Duodenal mucosa (tissue), 2 donors: ENCODE measurements at regions not wholly inside any gene's neighbourhood (a gene's known extent, or its start where the extent isn't known, plus 50 kb on each side); places are given as distances from the start of the nearest gene placed in this dataset.

Experiments used
- H3K27ac ChIP-seq: one replicate; pipeline ENCODE4 v1.7.0; 2013; ENCODE audit warnings: low read depth, low read length
- H3K27me3 ChIP-seq, 2 donors: one replicate each; pipeline ENCODE4 v1.7.0; 2013; ENCODE audit warnings: low read length in 2 of 2, control low read depth in 1 of 2; ENCODE audit not compliant: insufficient read depth in 2 of 2, control insufficient read depth in 1 of 2
- H3K36me3 ChIP-seq, 2 donors: one replicate each; pipeline ENCODE4 v1.7.0; 2013; ENCODE audit warnings: low read length in 2 of 2, control low read depth in 1 of 2; ENCODE audit not compliant: insufficient read depth in 2 of 2, control insufficient read depth in 1 of 2
- H3K4me1 ChIP-seq, 2 donors: one replicate each; pipeline ENCODE4 v1.7.0; 2013; ENCODE audit warnings: low read length in 2 of 2, control low read depth in 1 of 2; ENCODE audit not compliant: insufficient read depth in 2 of 2, control insufficient read depth in 1 of 2
- H3K4me3 ChIP-seq, 2 donors: one replicate each; pipeline ENCODE4 v1.7.0; 2013; ENCODE audit warnings: low read length in 2 of 2, low read depth in 1 of 2
- H3K9ac ChIP-seq, 2 donors: one replicate each; pipeline ENCODE4 v1.7.0; 2013; ENCODE audit warnings: low read length in 2 of 2, low read depth in 1 of 2
- H3K9me3 ChIP-seq, 2 donors: one replicate each; pipeline ENCODE4 v1.7.0; 2013; ENCODE audit warnings: low read length in 2 of 2, control low read depth in 1 of 2; ENCODE audit not compliant: control insufficient read depth in 1 of 2

GRCh38 chr6:98463038-98464000 is 371.1 kb upstream of the POU3F2 start:
- no peaks in the 10 kb centered on the region for H3K9me3 ChIP-seq
- H3K4me1 ChIP-seq: no peaks in the 10 kb centered on the region
- no peaks in the 10 kb centered on the region for H3K36me3 ChIP-seq
- H3K27me3 ChIP-seq: no peaks in the 10 kb centered on the region
- no peak overlapping the region for H3K4me3 ChIP-seq
- no peak overlapping the region for H3K9ac ChIP-seq
- no peak overlapping the region for H3K27ac ChIP-seq

GRCh38 chr6:98467091-98467490 is 367.3 kb upstream of the POU3F2 start:
- Histone ChIP-seq H3K27me3 (no peaks in the 10 kb centered on the region), H3K36me3 (no peaks in the 10 kb centered on the region), H3K4me3 (no peak overlapping the region), H3K4me1 (no peaks in the 10 kb centered on the region), H3K9ac (no peak overlapping the region), H3K27ac (no peak overlapping the region), H3K9me3 (peaks cover 0 to 2% of the 10 kb centered on the region in 2 donors)

- Histone ChIP-seq H3K4me1 (no peaks in the 10 kb centered on the region), H3K27ac (no peak overlapping the region), H3K36me3 (no peaks in the 10 kb centered on the region), H3K9ac (no peak overlapping the region), H3K9me3 (peaks cover 0 to 2% of the 10 kb centered on the region in 2 donors), H3K27me3 (no peaks in the 10 kb centered on the region), H3K4me3 (no peak overlapping the region)
Observed at GRCh38 chr6:98467902-98468301, 366.5 kb upstream of the POU3F2 start.

GRCh38 chr6:98469141-98469540 is 365.2 kb upstream of the POU3F2 start:
- no peaks in the 10 kb centered on the region for H3K36me3 ChIP-seq
- no peaks in the 10 kb centered on the region for H3K27me3 ChIP-seq
- no peak overlapping the region for H3K4me3 ChIP-seq
- H3K4me1 ChIP-seq: no peaks in the 10 kb centered on the region
- H3K27ac ChIP-seq: no peak overlapping the region
- peaks cover 0 to 2% of the 10 kb centered on the region in 2 donors for H3K9me3 ChIP-seq
- H3K9ac ChIP-seq: no peak overlapping the region

- H3K27ac ChIP-seq: no peak overlapping the region
- no peak overlapping the region for H3K4me3 ChIP-seq
Observed at GRCh38 chr6:98470821-98471220, 363.6 kb upstream of the POU3F2 start.

GRCh38 chr6:98471444-98471843 is 362.9 kb upstream of the POU3F2 start:
- Histone ChIP-seq H3K27me3 (no peaks in the 10 kb centered on the region), H3K4me3 (no peak overlapping the region), H3K36me3 (no peaks in the 10 kb centered on the region), H3K9me3 (peaks cover 0 to 2% of the 10 kb centered on the region in 2 donors), H3K4me1 (no peaks in the 10 kb centered on the region), H3K27ac (no peak overlapping the region), H3K9ac (no peak overlapping the region)

More at GRCh38 chr6:98470821-98471220, 363.6 kb upstream of the POU3F2 start:
- H3K27me3 ChIP-seq: no peaks in the 10 kb centered on the region
- H3K9ac ChIP-seq: no peak overlapping the region
- no peaks in the 10 kb centered on the region for H3K36me3 ChIP-seq
- no peaks in the 10 kb centered on the region for H3K4me1 ChIP-seq
- peaks cover 0 to 2% of the 10 kb centered on the region in 2 donors for H3K9me3 ChIP-seq

- Histone ChIP-seq H3K9ac (no peak overlapping the region), H3K27ac (no peak overlapping the region), H3K36me3 (no peaks in the 10 kb centered on the region), H3K27me3 (no peaks in the 10 kb centered on the region), H3K4me1 (no peaks in the 10 kb centered on the region), H3K4me3 (no peak overlapping the region), H3K9me3 (no peaks in the 10 kb centered on the region)
Observed at GRCh38 chr6:98477231-98477630, 357.1 kb upstream of the POU3F2 start.

- Histone ChIP-seq H3K4me3 (no peak overlapping the region), H3K27ac (no peak overlapping the region), H3K36me3 (no peaks in the 10 kb centered on the region), H3K4me1 (no peaks in the 10 kb centered on the region), H3K9ac (no peak overlapping the region), H3K27me3 (peaks cover 3 to 4% of the 10 kb centered on the region in 2 donors), H3K9me3 (no peaks in the 10 kb centered on the region)
Observed at GRCh38 chr6:98484696-98485095, 349.7 kb upstream of the POU3F2 start.

- no peak overlapping the region for H3K27ac ChIP-seq
- H3K9ac ChIP-seq: no peak overlapping the region
Observed at GRCh38 chr6:98485593-98485992, 348.8 kb upstream of the POU3F2 start.

GRCh38 chr6:98486057-98486456 is 348.3 kb upstream of the POU3F2 start:
- Histone ChIP-seq H3K27me3 (peaks cover 3 to 4% of the 10 kb centered on the region in 2 donors), H3K36me3 (no peaks in the 10 kb centered on the region), H3K9ac (no peak overlapping the region), H3K27ac (no peak overlapping the region), H3K9me3 (no peaks in the 10 kb centered on the region), H3K4me1 (no peaks in the 10 kb centered on the region), H3K4me3 (no peak overlapping the region)

More at GRCh38 chr6:98485593-98485992, 348.8 kb upstream of the POU3F2 start:
- H3K36me3 ChIP-seq: no peaks in the 10 kb centered on the region
- H3K4me3 ChIP-seq: no peak overlapping the region
- H3K9me3 ChIP-seq: no peaks in the 10 kb centered on the region
- H3K27me3 ChIP-seq: peaks cover 3 to 4% of the 10 kb centered on the region in 2 donors
- no peaks in the 10 kb centered on the region for H3K4me1 ChIP-seq
